NCI-H510A treated with DMSO at 0.1 percent for 48 hours (cell line): ENCODE measurements at regions not wholly inside any gene's neighbourhood (a gene's known extent, or its start where the extent isn't known, plus 50 kb on each side); places are given as distances from the start of the nearest gene placed in this dataset.

ENCODE experiments used
- DNase-seq: peaks from one replicate; lab custom pipeline; 2025; lab: John Stamatoyannopoulos, UW

- no peak for DNase-seq
Observed at GRCh38 chr6:14716499-14717146, 529.2 kb upstream of the JARID2 start.

DNA sequence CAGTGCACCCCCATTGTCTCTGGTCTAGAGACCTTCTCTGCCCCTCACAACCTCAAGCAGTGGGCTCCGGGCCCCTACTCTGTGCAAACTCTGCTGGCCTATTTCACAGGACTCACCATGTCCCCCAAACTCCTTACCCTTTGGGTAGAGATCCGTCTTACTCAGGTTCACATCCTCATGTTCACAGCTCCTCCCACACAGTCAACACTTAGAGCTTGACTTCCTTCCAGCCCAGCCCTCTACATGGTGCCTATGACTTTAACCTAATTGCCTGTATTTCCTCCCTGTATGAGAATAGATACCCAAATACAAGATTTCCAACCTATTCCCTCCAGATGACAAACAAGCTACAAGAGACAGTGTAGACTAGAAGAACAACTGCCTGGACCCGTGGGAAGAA, 528.6 kb upstream of the JARID2 start:
- DNase-seq = no peak

GRCh38 chr6:14718861-14719260, 527.0 kb upstream of the JARID2 start:
- DNase-seq = no peak

GRCh38 chr6:14719270-14719669, 526.6 kb upstream of the JARID2 start:
- DNase-seq = no peak

GRCh38 chr6:14720411-14721102, 525.3 kb upstream of the JARID2 start:
- no peak for DNase-seq

DNA sequence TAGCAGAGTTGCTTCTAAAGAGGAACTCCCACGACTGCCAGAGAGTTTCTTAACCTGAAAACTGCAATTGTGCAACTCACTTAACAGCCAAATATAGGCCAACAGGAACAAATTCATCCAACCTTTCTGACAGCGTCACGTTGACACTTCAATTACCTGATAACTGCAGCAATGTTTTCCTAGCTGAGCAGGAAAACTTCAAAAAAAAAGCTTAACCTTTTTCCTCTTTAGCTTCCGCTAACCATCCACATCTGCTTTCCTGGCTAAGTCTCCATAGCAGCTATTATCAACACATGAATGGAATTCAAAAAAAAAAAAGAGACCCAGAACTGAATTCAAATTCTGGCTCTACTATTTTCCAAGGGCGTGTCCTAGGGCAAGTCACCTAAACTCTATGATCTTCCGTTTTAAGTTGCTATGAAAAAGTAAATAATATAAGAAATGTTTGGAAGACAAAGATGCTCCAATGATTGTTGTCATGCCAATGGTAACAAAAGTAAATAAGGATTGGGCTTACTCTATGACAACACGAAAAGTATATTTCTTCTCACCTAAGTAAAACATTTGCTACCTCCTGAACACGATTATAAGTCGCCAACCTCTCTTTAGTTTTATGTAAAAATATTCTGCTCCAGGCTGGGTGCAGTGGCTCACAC, 524.6 kb upstream of the JARID2 start:
- no peak for DNase-seq

DNA sequence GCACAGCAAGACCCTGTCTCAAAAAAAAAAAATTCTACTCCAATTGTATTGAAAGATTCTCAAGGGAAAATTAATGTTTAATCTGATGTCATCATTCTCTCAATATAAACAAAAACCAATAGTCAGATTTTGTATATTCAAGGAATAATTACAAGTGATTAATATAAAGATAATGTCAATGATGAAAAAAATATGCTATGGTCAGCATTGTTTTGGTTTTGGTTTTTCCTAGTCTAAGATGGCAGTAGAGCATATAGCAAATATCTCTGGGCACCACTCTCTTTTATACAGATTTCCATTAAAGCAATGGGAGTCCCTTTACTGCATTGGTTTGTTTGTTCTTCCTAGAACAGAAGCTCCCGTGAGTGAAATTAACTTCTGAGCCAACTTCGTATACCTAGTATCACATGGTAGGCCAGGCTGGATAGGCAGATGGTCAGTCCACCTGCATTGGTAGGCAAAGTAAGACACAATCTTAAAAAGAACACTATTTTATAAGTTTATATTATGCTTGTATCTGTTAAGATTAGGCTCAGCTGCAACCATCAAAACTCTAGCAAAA, 523.8 kb upstream of the JARID2 start:
- DNase-seq = no peak

DNA sequence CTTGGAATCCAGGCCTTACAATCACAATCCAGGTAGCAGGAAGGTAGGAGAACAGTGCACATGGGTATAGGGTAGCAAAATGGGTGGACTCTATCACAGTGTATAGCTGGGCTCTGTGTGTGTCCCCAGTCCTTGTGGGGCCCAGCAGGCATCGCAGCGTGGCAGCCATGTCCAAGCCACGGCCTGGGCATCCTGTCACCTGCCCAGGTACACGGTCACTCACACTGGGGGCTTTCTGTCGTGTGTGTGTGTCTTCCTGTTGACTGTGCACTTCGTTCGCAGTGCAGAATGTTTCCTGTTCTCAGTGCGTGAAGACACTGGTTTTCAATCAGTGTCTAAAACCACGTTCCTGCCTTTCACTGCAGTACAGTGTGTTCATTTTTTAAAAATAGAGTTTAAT, 523.2 kb upstream of the JARID2 start:
- no peak for DNase-seq

- no peak for DNase-seq
Observed at GRCh38 chr6:14723535-14724086, 522.3 kb upstream of the JARID2 start.

DNA sequence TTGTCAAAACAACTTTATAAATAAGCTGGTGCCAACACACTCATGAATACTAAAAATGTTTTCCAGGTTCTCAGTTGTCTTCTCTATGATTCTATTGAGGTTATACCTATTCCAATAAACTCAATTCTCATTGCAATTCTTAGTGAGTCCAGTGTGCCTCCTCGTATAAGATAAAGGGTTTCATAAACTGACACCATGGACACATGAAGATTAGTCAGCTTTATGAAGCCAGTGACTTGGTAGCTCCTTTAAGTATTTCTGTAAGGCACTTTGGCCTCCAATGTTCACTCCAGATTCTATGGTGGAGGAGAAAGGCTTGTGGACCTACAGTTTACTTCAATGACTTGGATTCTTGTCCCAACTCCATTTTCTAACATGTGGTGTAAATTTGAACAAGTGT, 521.3 kb upstream of the JARID2 start:
- no peak for DNase-seq

DNA sequence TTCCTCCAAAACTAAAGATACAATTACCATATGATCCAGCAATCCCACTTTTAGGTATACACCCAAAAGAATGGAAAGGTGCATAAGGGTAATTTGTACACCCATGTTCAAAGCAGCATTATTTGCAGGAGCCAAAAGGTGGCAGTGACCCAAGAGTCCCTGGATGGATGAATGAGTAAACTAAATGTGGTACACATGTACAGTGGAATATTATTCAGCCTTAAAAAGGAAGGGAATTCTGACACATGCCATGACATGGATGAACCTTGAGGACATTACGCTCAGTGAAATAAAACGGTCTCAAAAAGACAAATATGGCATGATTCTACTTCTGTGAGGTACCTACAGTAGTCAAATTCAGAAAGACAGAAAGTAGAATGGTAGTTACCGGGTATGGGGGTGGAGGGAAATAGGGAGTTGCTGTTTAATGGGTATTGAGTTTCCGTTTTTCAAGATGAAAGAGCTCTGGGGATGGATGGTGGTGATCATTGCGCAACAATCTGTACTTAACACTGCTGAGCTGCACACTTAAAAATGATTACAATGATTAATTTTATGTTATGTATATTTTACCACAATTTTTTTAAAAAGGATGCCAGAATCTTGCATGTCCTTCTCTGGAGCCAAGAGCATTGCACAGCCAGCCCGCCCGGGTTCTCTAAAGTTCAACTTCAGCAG, 518.9 kb upstream of the JARID2 start:
- DNase-seq = no peak

DNA sequence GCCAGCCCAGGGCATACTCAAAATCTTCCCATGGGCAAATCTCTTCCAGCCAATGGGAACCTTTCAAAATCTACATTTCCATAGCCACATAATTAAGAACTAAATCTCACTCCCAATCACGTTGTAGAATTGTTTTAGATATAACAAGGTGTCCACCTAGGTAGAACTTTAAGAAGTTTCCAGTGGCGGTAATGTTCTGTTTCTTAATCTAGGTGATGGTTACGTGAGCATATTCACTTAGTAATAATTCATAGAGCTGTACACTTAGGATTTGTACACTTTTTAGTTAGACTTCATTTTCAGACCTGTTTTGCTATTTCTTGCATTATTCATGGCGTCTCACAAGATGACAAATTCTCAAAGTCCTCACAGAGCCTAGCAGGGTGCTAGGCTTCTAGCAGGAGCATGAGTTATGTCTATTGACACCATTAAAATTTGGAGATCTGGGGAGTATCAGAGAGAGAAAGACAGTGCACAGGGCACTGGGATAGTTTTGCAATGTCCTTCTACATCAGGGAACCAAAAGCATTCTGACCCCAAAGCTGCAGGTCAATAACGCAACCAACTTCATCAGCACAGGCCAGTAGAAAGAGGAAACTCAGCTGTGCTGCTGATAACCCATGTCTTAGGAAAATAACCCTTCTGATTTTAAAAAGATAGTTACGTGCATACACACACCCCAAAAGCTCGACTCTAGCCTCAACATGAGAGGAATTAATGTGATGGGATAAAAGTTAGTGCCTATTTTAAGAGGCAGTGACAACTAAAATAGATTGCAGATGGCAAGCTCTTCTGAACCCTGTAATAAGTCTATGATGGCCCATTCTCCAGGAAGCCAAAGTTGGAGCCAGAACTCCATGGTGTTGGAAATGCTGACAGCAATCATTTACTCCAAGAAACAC, 518.1 kb upstream of the JARID2 start:
- no peak for DNase-seq

- no peak for DNase-seq
Observed at GRCh38 chr6:14728396-14729024, 517.4 kb upstream of the JARID2 start.

- no peak for DNase-seq
Observed at GRCh38 chr6:14729129-14729871, 516.6 kb upstream of the JARID2 start.

- DNase-seq = no peak
Observed at GRCh38 chr6:14730654-14731053, 515.2 kb upstream of the JARID2 start.

DNA sequence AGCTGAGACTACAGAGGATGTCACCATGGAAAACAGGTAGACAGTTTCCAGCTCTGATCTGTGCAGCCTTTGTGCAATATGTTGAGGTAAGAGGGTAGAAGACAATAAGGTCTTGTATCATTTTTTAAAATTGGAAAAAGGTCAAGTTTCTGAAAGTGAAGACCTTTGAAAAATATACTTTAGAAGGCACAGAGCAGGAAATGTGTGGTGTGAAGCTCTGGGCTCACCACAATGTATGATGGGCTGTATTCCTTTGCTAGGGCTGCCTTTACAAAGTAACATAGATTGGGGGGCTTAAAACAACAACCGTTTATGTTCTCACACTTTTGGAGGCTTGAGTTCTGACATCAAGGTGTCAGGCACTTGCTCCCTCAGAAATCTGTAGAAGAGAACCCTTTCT, 514.3 kb upstream of the JARID2 start:
- no peak for DNase-seq

GRCh38 chr6:14732226-14732843, 513.5 kb upstream of the JARID2 start:
- DNase-seq = no peak

DNA sequence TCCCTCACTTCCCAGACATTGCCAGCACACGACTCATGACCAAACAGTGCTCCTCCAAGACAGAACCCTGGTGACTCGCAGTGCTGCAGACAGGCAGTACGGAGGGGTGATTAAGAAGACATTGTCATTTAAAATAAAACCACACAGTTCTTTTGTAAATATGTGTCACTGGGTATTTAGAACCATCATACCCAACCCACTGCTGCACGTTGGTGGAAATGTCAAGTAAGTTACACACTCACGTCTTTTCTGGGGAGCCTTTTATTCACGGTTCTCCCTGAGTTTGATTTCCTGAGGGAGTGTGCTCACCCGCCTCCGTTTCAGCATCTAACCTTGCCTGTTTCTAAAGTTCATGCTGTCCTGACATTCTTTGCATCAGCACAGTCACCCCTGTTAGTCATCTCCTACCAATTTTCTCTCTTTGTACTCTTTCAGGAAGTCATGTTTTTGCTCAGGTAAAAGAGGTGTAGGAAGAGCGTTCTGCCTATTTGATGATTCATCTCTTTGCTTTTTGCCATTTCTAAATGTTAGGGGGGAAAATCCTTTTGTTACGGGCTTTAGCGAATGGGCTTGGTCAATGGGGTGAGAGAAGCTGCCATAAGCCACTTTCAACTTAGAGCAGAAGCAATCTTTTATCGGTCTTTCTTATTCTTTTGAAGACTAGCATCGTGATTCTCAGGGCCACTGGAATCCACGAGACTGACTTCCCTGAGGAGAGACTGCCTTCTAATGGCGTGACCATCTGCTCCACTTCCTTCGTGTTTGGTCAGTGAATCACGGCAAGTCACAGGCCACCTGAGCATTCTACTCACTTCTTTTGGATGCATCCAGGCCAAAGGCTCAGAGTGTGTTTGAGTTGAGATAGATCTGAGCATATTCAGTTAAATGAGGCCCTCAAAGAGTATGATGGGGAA, 512.8 kb upstream of the JARID2 start:
- no peak for DNase-seq

- DNase-seq = no peak
Observed at GRCh38 chr6:14734052-14734415, 511.8 kb upstream of the JARID2 start.
